Fibroblast of mammary gland (primary cell): ENCODE measurements at regions not wholly inside any gene's neighbourhood (a gene's known extent, or its start where the extent isn't known, plus 50 kb on each side); places are given as distances from the start of the nearest gene placed in this dataset.

Experiments used
- DNase-seq: peaks from one replicate; pipeline ENCODE4 v3.0.0-alpha.2; 2010; ENCODE audit warnings: low read depth
- H3K4me3 ChIP-seq: 2 replicates; pipeline ENCODE4 v1.5.1; 2011; ENCODE audit warnings: low read depth, mild to moderate bottlenecking, low read length, moderate library complexity; ENCODE audit not compliant: control insufficient read depth
- TF ChIP-seq, protein P1 (sequence below): conservative IDR thresholded peaks from 2 replicates; pipeline ENCODE4 v1.5.1; 2011; ENCODE audit warnings: low read depth, low read length, inconsistent platforms; ENCODE audit not compliant: control insufficient read depth, insufficient read depth

DNA sequence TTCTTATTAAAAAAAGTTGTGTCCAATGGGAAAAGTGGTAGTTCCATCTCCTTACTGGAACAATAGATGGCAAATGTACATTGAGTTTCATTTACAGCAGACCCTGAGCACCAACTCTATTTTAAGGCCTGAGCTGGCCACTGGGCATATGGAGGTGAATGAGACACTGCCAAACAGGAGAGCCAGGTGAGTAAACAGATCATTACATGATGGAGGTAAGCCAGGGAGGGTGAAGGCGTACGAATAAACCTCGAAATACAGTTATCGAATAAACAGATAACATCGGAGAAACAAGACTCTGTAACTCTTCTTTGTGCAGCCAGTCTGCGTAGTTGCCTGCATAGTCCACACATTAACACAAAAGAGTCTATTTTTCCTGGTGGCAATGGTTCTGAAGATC, 446.4 kb upstream of the KLF4 start:
- H3K4me3 ChIP-seq: no peak overlapping the region
- DNase-seq: no peak
- TF ChIP-seq, protein P1, sequence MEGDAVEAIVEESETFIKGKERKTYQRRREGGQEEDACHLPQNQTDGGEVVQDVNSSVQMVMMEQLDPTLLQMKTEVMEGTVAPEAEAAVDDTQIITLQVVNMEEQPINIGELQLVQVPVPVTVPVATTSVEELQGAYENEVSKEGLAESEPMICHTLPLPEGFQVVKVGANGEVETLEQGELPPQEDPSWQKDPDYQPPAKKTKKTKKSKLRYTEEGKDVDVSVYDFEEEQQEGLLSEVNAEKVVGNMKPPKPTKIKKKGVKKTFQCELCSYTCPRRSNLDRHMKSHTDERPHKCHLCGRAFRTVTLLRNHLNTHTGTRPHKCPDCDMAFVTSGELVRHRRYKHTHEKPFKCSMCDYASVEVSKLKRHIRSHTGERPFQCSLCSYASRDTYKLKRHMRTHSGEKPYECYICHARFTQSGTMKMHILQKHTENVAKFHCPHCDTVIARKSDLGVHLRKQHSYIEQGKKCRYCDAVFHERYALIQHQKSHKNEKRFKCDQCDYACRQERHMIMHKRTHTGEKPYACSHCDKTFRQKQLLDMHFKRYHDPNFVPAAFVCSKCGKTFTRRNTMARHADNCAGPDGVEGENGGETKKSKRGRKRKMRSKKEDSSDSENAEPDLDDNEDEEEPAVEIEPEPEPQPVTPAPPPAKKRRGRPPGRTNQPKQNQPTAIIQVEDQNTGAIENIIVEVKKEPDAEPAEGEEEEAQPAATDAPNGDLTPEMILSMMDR: no peak

DNA sequence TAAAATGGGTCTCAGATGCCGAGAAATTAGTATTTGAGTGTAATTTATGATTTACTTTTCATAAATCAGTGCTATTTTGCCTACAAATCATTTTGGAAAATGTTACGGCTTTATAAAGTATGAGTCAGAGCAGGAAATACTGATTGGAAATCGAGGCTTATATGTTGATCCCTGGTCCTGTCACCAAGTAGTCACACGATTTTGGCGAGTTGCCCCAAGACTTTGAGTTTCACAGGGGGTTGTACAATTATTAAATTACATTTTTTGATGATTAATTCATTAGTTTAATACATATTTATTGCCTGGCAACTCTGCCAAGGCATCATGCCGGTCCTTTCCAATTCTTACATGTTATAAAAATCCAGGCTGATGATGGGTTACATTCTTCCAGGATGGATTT, 443.9 kb upstream of the KLF4 start:
- TF ChIP-seq, protein P1: no peak
- peak; percentile 10 for DNase-seq
- peak overlapping the region; percentile 1 for H3K4me3 ChIP-seq

DNA sequence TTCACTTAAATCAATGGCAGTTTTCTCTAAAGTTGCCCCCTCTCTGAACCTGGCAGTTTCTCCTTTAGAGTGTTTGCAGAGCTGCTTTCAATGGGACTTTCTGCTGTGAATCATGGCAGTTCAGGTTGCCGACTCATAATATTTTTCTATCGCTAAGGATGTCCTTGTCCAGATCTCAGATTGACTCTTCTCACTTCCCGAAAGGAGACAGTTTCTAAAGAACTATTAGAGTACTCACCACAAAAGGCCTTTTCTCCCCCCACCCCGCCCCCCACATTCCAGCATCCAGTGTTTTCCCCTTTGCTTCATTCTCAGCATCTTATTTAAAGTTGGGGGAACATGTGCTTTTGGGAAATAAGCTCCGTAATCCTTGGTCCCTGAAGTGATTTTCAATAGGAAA, 443.5 kb upstream of the KLF4 start:
- TF ChIP-seq, protein P1: no peak
- DNase-seq: peak; percentile 63
- peak overlapping the region; percentile 1 for H3K4me3 ChIP-seq

DNA sequence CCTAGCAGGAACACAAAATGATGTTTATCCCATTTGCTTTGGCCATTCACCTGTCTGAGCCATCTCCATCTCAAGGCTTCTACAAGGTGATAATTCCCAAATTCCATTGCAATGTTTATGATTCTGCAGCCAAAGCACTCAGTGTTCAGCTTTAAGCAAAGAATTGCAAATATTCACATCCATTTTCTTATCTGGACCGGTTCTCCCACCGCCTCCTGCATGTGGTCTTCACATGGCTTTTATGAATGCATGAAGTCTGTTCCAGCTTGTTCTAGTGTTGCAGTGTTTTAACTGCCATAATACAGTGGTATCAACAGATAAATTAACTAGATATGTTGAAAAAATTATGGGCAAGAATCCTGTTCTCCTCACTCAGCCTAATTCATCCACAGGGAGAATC, 443.0 kb upstream of the KLF4 start:
- H3K4me3 ChIP-seq: no peak overlapping the region
- TF ChIP-seq, protein P1: no peak
- peak; percentile 10 for DNase-seq

DNA sequence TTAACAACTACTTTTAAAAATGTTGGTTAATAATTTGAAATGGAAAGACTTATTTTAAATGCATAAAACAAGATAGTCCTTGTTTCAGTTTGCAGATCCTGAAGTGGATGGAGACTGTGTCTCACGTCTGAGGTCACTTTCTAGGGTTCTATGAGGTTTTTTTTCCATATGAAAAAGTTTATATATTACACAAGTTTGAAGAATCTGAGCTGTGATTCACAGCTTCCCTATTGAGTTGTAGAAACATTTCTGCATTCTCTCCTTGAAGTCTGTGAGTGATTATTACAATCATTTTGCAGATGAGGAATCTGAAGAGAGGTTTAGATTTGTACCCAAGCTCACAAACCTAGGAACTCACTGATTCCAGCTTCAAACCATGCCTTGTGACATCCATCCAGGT, 442.5 kb upstream of the KLF4 start:
- no peak overlapping the region for H3K4me3 ChIP-seq
- TF ChIP-seq, protein P1: no peak
- peak; percentile 78 for DNase-seq

DNA sequence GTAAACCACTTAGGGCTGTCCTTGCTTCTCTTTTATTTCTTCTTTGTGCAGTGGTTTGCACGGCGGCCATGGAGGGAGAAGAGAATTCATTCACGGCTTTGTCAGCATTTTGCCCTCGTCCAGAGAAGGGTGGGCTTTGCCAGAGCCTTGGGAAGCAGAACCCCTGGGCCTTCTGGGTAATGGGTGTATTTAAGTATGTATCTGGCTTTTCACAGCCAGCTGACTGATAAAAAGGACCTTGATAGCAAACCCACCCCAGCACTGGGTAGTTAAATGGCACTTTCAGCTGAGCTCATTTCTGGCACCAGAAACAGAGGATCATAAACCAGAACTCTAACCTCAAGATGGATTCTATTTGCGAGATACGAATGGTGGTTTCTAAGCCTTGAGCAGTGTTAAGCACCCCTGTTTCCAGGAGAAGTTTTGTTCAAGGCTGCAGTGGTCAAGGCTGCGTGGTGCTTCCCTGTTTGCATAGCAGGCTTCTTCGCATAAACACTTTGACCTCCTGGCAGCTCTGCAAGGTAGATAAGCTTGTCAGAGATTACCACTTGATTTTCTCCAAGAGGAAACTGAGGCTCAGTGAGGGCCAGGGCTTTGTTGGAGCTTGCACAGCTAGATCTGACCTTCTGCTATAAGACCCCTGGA, 441.6 kb upstream of the KLF4 start:
- TF ChIP-seq, protein P1: no peak
- DNase-seq: no peak
- no peak overlapping the region for H3K4me3 ChIP-seq

DNA sequence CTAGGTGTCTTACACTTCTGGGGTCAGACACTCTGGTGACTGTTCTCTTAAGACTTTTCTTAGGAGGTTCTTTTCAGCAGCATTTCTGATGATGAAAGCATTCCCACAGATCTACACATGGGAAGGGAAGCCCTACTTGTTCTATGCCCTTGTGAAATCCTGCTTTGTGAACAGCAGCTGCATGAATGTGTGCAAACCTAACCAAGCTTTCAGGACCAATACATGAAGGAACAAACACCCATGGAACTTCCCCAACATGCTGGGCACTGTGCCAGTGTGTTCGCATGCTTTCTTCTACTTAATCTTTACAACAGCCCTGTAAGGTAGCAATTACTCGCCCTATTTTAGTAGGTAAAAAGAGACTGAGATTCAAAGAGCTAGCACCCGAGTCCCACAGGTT, 439.9 kb upstream of the KLF4 start:
- peak; percentile 75 for DNase-seq
- no peak overlapping the region for H3K4me3 ChIP-seq
- TF ChIP-seq, protein P1: no peak
